ENCODE measurements at regions not wholly inside any gene's neighbourhood (a gene's known extent, or its start where the extent isn't known, plus 50 kb on each side); places are given as distances from the start of the nearest gene placed in this dataset.
A peak's percentile ranks its signal among the peaks of the same experiment; 100 is the strongest.
"Not testable (repeated sequence)": the region's sequence is repeated elsewhere in the genome, so short reads cannot be mapped to it uniquely, and the experiment has no call there.

DNA sequence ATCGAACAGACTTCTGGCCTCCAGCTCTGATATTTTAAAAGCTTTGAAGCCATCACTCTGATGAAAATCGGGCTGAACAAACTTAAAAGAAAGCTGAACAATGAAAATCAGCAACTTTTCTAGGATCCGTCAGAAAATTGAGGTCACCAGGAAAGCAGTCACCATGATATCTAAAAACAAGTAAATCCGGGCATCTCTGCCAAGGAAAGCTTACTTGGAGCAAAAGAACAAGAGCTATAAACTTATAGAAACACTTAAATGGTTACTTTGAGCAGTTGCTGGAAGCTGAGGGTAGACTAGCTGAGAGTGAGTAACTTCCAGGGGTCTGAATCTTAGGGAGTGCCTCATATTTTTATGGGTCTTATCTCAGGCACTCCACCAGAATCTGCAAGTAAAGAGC lies 1043.0 kb upstream of the CDH18 start:
- Histone ChIP-seq H3K4me3 (ENCODE audit: low read depth in 1 of 2, low read length in 2 of 2) (no peak overlapping the region), H3K4me1 (ENCODE audit: insufficient read depth, low read length) (no peaks in the 10 kb centered on the region), H3K9ac (ENCODE audit: low read length) (no peak overlapping the region), H3K9me3 (ENCODE audit: low read length) (no peaks in the 10 kb centered on the region), H3K27me3 (ENCODE audit: control insufficient read depth in 1 of 2, insufficient read depth in 2 of 2, low read length in 2 of 2) (no peaks in the 10 kb centered on the region), H3K36me3 (ENCODE audit: insufficient read depth, low read length) (no peaks in the 10 kb centered on the region), H3K27ac (ENCODE audit: low read depth, low read length) (no peak overlapping the region)

DNA sequence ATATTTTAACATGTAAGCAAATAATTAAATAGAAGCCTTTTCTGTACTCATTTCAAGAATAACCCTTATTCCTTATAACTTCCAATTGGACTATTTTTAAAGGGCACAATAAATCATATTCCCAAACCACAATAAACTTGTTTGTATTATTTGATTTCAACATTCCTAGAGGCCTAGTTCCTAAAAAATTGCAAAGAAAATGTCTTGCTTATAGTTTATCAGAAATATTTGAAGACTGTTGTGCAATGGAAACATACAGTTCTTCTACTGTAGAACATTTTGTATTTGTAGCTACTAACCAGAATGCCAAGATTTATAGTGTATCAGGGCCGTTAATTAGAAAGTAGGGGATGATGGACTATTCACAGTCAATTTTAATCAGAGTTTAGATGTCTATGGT lies 1037.0 kb upstream of the CDH18 start:
- no peaks in the 10 kb centered on the region for H3K9me3 ChIP-seq (ENCODE audit: low read length)

DNA sequence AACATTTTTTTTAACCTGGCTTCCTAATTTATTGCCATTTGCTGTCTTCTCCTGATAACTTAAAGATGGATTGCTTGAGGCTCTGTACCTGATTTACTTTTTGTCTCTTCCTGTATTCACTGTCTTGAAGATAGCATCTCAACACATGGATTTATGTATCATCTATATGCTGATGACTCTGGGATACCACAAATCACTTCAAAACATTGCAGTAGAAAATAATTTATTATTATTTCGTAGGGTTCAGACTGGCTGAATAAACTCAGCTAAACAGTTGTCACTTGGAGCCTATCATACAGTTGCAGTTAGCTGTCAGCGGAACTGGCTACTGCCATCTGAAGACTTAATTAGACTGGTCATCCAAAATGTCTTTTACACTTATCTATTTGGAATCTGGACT lies 1025.2 kb upstream of the CDH18 start:
- H3K9ac ChIP-seq (ENCODE audit: low read length) = no peak overlapping the region
- H3K36me3 ChIP-seq (ENCODE audit: insufficient read depth, low read length) = no peaks in the 10 kb centered on the region
- H3K27ac ChIP-seq (ENCODE audit: low read depth, low read length) = no peak overlapping the region
- no peaks in the 10 kb centered on the region for H3K27me3 ChIP-seq (ENCODE audit: control insufficient read depth in 1 of 2, insufficient read depth in 2 of 2, low read length in 2 of 2)
- H3K4me1 ChIP-seq (ENCODE audit: insufficient read depth, low read length) = no peaks in the 10 kb centered on the region
- H3K9me3 ChIP-seq (ENCODE audit: low read length) = no peaks in the 10 kb centered on the region
- no peak overlapping the region for H3K4me3 ChIP-seq (ENCODE audit: low read depth in 1 of 2, low read length in 2 of 2)

More for the DNA sequence above, 1037.0 kb upstream of the CDH18 start:
- H3K4me3 ChIP-seq (ENCODE audit: low read depth in 1 of 2, low read length in 2 of 2) = no peak overlapping the region
- no peaks in the 10 kb centered on the region for H3K36me3 ChIP-seq (ENCODE audit: insufficient read depth, low read length)
- no peaks in the 10 kb centered on the region for H3K27me3 ChIP-seq (ENCODE audit: control insufficient read depth in 1 of 2, insufficient read depth in 2 of 2, low read length in 2 of 2)
- H3K9ac ChIP-seq (ENCODE audit: low read length) = no peak overlapping the region
- no peaks in the 10 kb centered on the region for H3K4me1 ChIP-seq (ENCODE audit: insufficient read depth, low read length)
- no peak overlapping the region for H3K27ac ChIP-seq (ENCODE audit: low read depth, low read length)

DNA sequence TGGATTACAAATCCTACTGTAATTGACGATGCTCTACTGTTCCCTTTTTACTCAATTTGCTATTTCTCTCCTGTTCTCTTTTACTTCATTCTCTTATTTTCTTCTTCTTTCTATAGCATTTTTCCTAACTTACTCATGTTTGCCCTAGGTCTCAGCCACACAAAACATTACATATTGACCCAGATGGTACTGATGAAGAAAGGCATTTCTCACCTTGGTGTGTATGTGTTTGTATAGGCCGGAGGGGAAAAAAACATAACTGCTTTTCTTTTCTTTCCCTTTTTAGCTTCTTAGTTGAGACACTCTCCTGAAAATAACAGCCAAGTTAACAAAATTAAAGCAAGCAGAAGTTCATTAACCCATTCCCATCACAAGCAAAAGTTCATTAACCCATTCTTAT lies 1019.8 kb upstream of the CDH18 start:
- Histone ChIP-seq H3K36me3 (ENCODE audit: insufficient read depth, low read length) (no peaks in the 10 kb centered on the region), H3K9me3 (ENCODE audit: low read length) (no peaks in the 10 kb centered on the region)

DNA sequence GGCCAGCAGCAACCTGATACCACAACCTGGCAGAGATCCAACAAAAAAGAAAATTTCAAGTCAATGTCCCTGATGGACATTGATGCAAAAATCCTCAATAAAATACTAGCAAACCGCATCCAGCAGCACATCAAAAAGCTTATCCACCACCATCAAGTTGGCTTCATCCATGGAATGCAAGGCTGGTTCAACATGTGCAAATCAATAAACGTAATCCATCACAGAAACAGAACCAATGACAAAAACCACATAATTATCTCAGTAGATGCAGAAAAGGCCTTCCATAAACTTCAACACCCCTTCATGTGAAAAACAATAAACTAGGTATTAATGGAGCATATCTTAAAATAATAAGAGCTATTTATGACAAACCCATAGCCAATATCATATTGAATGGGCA lies 1000.9 kb upstream of the CDH18 start:
- not testable (repeated sequence) for H3K4me3 ChIP-seq (ENCODE audit: low read depth in 1 of 2, low read length in 2 of 2); H3K27me3 ChIP-seq (ENCODE audit: control insufficient read depth in 1 of 2, insufficient read depth in 2 of 2, low read length in 2 of 2); H3K27ac ChIP-seq (ENCODE audit: low read depth, low read length); H3K36me3 ChIP-seq (ENCODE audit: insufficient read depth, low read length); H3K9ac ChIP-seq (ENCODE audit: low read length); H3K9me3 ChIP-seq (ENCODE audit: low read length); H3K4me1 ChIP-seq (ENCODE audit: insufficient read depth, low read length)

More for the DNA sequence above, 1019.8 kb upstream of the CDH18 start:
- Histone ChIP-seq H3K4me3 (ENCODE audit: low read depth in 1 of 2, low read length in 2 of 2) (no peak overlapping the region), H3K27me3 (ENCODE audit: control insufficient read depth in 1 of 2, insufficient read depth in 2 of 2, low read length in 2 of 2) (no peaks in the 10 kb centered on the region), H3K9ac (ENCODE audit: low read length) (no peak overlapping the region), H3K4me1 (ENCODE audit: insufficient read depth, low read length) (no peaks in the 10 kb centered on the region), H3K27ac (ENCODE audit: low read depth, low read length) (no peak overlapping the region)

DNA sequence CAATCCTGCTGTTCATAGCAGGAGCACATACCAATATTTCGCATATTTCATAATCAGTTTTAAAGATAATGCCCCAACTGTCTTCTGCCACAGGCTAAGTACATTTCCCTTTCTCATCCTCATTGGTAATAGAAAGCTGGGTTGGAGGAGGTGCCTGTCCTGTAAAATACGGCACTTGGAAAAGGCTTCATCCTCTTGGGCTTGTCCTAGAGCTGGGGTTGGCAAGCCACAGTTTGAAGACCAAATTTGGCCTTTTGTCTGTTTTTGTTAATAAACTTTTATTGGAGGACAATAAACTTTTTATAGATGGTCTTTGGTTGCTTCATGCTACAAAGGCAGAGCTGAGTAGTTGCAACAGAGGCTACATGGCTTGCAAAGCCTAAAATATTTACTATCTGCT lies 997.8 kb upstream of the CDH18 start:
- Histone ChIP-seq H3K36me3 (ENCODE audit: insufficient read depth, low read length) (no peaks in the 10 kb centered on the region), H3K4me1 (ENCODE audit: insufficient read depth, low read length) (no peaks in the 10 kb centered on the region), H3K27me3 (ENCODE audit: control insufficient read depth in 1 of 2, insufficient read depth in 2 of 2, low read length in 2 of 2) (no peaks in the 10 kb centered on the region), H3K9me3 (ENCODE audit: low read length) (no peaks in the 10 kb centered on the region), H3K27ac (ENCODE audit: low read depth, low read length) (no peak overlapping the region), H3K4me3 (ENCODE audit: low read depth in 1 of 2, low read length in 2 of 2) (no peak overlapping the region), H3K9ac (ENCODE audit: low read length) (no peak overlapping the region)

DNA sequence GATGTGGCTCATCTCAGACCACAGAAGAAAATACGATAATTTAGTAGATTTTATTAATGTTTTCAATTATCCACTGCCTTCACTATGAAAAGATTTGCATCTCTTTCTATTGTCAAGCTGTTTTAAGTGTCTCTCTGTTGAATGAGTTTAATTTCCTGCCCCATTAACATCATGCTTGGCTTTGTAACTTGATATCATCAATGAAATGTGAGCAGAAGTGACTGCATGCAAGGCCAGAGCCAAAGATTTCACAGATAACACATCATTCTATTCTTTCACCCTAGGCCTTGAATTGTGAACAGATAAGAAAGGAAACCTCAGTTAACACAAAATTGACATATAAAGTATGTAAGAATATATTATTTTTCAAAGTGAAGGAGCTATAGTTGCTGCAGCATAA lies 986.4 kb upstream of the CDH18 start:
- no peak overlapping the region for H3K4me3 ChIP-seq (ENCODE audit: low read depth in 1 of 2, low read length in 2 of 2)
- no peaks in the 10 kb centered on the region for H3K36me3 ChIP-seq (ENCODE audit: insufficient read depth, low read length)
- no peaks in the 10 kb centered on the region for H3K27me3 ChIP-seq (ENCODE audit: control insufficient read depth in 1 of 2, insufficient read depth in 2 of 2, low read length in 2 of 2)
- H3K27ac ChIP-seq (ENCODE audit: low read depth, low read length) = no peak overlapping the region
- no peak overlapping the region for H3K9ac ChIP-seq (ENCODE audit: low read length)
- no peaks in the 10 kb centered on the region for H3K4me1 ChIP-seq (ENCODE audit: insufficient read depth, low read length)
- H3K9me3 ChIP-seq (ENCODE audit: low read length) = no peaks in the 10 kb centered on the region

DNA sequence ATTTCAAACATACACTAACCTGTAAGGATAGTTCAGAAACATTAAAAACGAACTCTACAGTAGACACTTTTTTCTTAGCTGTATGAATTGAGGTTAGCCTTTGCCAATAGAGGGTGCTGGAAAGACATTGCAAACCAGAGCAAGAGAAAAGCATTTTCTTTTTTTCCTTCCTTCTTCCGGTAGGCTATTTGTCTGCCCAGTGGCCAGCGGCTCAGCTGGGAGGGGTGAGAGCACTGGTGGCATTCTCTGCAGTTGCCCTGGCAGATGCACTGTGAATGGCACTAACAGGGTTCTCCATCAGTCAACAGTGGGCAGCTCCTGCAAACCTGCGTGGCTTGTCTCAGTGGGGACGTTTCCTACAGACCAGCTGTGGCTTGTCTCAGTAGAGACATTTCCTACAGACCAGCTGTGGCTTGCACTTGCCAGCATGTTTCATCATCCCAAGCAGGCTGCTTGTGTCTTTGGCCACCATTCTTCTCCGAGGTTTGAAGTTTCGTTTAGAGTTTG lies 984.5 kb upstream of the CDH18 start:
- Histone ChIP-seq H3K27me3 (ENCODE audit: control insufficient read depth in 1 of 2, insufficient read depth in 2 of 2, low read length in 2 of 2) (no peaks in the 10 kb centered on the region), H3K36me3 (ENCODE audit: insufficient read depth, low read length) (no peaks in the 10 kb centered on the region), H3K4me1 (ENCODE audit: insufficient read depth, low read length) (no peaks in the 10 kb centered on the region), H3K9ac (ENCODE audit: low read length) (no peak overlapping the region), H3K9me3 (ENCODE audit: low read length) (no peaks in the 10 kb centered on the region), H3K27ac (ENCODE audit: low read depth, low read length) (no peak overlapping the region), H3K4me3 (ENCODE audit: low read depth in 1 of 2, low read length in 2 of 2) (peak overlapping the region in 1 of 2 donors; percentile 39)

DNA sequence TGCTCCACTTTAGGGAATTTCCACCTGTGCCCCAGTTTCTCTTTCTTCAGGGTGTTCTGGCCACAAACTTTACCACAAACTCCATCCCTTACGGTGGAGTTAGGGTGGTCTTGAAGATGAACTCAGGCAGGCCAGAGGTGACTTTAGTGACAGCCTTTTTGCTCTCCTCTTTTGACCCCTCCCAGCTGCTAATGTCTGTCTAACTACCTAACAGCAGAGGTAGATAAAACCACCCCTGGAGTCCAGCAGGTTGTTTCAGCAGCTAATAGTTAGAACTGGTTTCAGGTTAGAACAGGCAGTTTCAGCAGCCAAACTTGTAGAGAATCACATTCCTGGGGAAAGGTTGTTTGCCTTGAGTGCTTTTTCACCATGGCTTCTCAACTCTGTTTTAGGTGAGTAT lies 971.3 kb upstream of the CDH18 start:
- Histone ChIP-seq H3K4me1 (ENCODE audit: insufficient read depth, low read length) (no peaks in the 10 kb centered on the region), H3K27me3 (ENCODE audit: control insufficient read depth in 1 of 2, insufficient read depth in 2 of 2, low read length in 2 of 2) (no peaks in the 10 kb centered on the region), H3K27ac (ENCODE audit: low read depth, low read length) (no peak overlapping the region), H3K9ac (ENCODE audit: low read length) (no peak overlapping the region), H3K36me3 (ENCODE audit: insufficient read depth, low read length) (no peaks in the 10 kb centered on the region), H3K9me3 (ENCODE audit: low read length) (no peaks in the 10 kb centered on the region), H3K4me3 (ENCODE audit: low read depth in 1 of 2, low read length in 2 of 2) (no peak overlapping the region)

DNA sequence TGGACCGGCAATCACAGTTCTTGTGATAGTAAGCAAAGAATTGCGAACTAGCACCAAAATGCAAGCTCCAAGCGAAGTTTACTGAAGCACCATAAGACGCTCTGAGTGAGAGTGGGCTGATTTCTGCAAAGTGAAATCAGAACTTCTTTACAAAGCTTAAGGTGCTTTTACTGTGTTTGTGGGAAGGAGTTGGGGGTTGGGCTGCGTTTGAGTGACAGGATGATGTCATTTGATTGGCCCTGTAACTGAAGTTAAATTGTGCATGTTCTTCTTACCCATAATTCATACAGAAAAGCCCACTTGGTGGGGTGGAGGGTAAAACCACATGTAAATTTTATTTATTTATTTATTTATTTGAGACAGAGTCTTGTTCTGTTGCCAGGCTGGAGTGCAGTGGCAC lies 970.6 kb upstream of the CDH18 start:
- Histone ChIP-seq H3K36me3 (ENCODE audit: insufficient read depth, low read length) (no peaks in the 10 kb centered on the region), H3K27me3 (ENCODE audit: control insufficient read depth in 1 of 2, insufficient read depth in 2 of 2, low read length in 2 of 2) (no peaks in the 10 kb centered on the region)

DNA sequence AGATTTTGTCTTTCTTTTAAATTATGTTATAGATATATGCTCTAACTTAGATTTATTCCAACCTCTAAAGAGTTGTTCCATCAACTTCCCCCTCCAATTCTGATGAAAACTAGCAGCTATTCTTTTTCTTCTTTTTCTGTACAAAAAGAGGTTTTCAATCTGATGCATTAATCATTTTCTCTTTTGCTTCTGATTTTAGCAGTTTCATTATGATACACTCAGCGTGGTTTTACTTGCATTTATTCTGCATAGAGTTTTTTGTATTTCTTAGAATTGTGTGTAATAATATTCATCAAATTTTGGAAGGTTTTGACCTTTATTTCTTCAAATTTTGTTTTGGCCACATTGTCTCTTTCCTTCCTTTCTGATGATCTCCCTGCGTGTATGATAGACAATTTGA lies 968.1 kb upstream of the CDH18 start:
- Histone ChIP-seq H3K4me3 (ENCODE audit: low read depth in 1 of 2, low read length in 2 of 2) (no peak overlapping the region), H3K9me3 (ENCODE audit: low read length) (no peaks in the 10 kb centered on the region), H3K27ac (ENCODE audit: low read depth, low read length) (no peak overlapping the region), H3K36me3 (ENCODE audit: insufficient read depth, low read length) (no peaks in the 10 kb centered on the region), H3K27me3 (ENCODE audit: control insufficient read depth in 1 of 2, insufficient read depth in 2 of 2, low read length in 2 of 2) (no peaks in the 10 kb centered on the region), H3K4me1 (ENCODE audit: insufficient read depth, low read length) (no peaks in the 10 kb centered on the region), H3K9ac (ENCODE audit: low read length) (no peak overlapping the region)

More for the DNA sequence above, 970.6 kb upstream of the CDH18 start:
- Histone ChIP-seq H3K9ac (ENCODE audit: low read length) (no peak overlapping the region), H3K4me1 (ENCODE audit: insufficient read depth, low read length) (no peaks in the 10 kb centered on the region), H3K27ac (ENCODE audit: low read depth, low read length) (no peak overlapping the region), H3K4me3 (ENCODE audit: low read depth in 1 of 2, low read length in 2 of 2) (no peak overlapping the region), H3K9me3 (ENCODE audit: low read length) (no peaks in the 10 kb centered on the region)

DNA sequence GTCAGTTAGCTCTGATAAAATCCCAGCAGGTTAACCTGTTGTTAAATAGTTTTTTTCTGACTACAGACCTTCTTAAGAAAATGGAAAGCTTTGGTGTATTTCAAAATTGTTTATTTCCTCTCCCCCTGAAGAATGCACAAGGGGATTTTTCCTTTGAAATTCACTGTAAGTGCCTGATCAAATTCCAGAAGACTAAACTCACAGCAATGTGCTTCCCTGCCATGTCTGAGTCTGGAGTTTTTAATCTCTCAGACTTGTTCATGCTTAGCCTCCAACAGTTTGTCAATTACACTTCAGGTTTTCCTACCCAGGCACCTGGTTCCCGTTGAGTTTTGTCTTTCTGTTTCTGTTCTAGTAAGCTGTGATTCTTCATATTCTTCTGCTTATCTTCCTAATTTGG lies 961.6 kb upstream of the CDH18 start:
- Histone ChIP-seq H3K36me3 (ENCODE audit: insufficient read depth, low read length) (no peaks in the 10 kb centered on the region), H3K9ac (ENCODE audit: low read length) (no peak overlapping the region), H3K27me3 (ENCODE audit: control insufficient read depth in 1 of 2, insufficient read depth in 2 of 2, low read length in 2 of 2) (no peaks in the 10 kb centered on the region), H3K9me3 (ENCODE audit: low read length) (no peaks in the 10 kb centered on the region), H3K27ac (ENCODE audit: low read depth, low read length) (no peak overlapping the region), H3K4me3 (ENCODE audit: low read depth in 1 of 2, low read length in 2 of 2) (no peak overlapping the region), H3K4me1 (ENCODE audit: insufficient read depth, low read length) (no peaks in the 10 kb centered on the region)
